GM21447 (cell line): ENCODE measurements at regions not wholly inside any gene's neighbourhood (a gene's known extent, or its start where the extent isn't known, plus 50 kb on each side); places are given as distances from the start of the nearest gene placed in this dataset.

ENCODE experiments used
- ATAC-seq: cut with Tn5 transposase; IDR thresholded peaks from one replicate; pipeline ENCODE4 v1.9.1; 2021; ENCODE audit not compliant: unreplicated experiment

GRCh38 chr5:158378931-158379330 lies 520.0 kb upstream of the CLINT1 start:
- ATAC-seq, result no peak

GRCh38 chr5:158376679-158377078 lies 517.7 kb upstream of the CLINT1 start:
- ATAC-seq, result no peak

- no peak for ATAC-seq
Measured at GRCh38 chr5:158375531-158375930, 516.6 kb upstream of the CLINT1 start.

- no peak for ATAC-seq
Measured at GRCh38 chr5:158373608-158374395, 514.9 kb upstream of the CLINT1 start.

- no peak for ATAC-seq
Measured at GRCh38 chr5:158369241-158369640, 510.3 kb upstream of the CLINT1 start.

- no peak for ATAC-seq
Measured at GRCh38 chr5:158368686-158369085, 509.7 kb upstream of the CLINT1 start.

- ATAC-seq, result no peak
Measured at GRCh38 chr5:158364367-158364766, 505.4 kb upstream of the CLINT1 start.

- no peak for ATAC-seq
Measured at GRCh38 chr5:158354958-158355357, 496.0 kb upstream of the CLINT1 start.

GRCh38 chr5:158351485-158352125 lies 492.7 kb upstream of the CLINT1 start:
- no peak for ATAC-seq

- no peak for ATAC-seq
Measured at GRCh38 chr5:158349987-158350386, 491.0 kb upstream of the CLINT1 start.

GRCh38 chr5:158344376-158344775 lies 485.4 kb upstream of the CLINT1 start:
- no peak for ATAC-seq

GRCh38 chr5:158340608-158341007 lies 481.7 kb upstream of the CLINT1 start:
- ATAC-seq, result no peak

GRCh38 chr5:158326256-158326655 lies 467.3 kb upstream of the CLINT1 start:
- ATAC-seq, result no peak

- no peak for ATAC-seq
Measured at GRCh38 chr5:158324236-158324635, 465.3 kb upstream of the CLINT1 start.

- no peak for ATAC-seq
Measured at GRCh38 chr5:158322620-158323019, 463.7 kb upstream of the CLINT1 start.

GRCh38 chr5:158320934-158321333 lies 462.0 kb upstream of the CLINT1 start:
- no peak for ATAC-seq

- no peak for ATAC-seq
Measured at GRCh38 chr5:158320178-158320674, 461.3 kb upstream of the CLINT1 start.

- ATAC-seq, result no peak
Measured at GRCh38 chr5:158317507-158317906, 458.6 kb upstream of the CLINT1 start.

- no peak for ATAC-seq
Measured at GRCh38 chr5:158313733-158314464, 455.0 kb upstream of the CLINT1 start.

GRCh38 chr5:158313027-158313732 lies 454.2 kb upstream of the CLINT1 start:
- no peak for ATAC-seq
